IPS-NIHi11 (cell line): ENCODE measurements at regions not wholly inside any gene's neighbourhood (a gene's known extent, or its start where the extent isn't known, plus 50 kb on each side); places are given as distances from the start of the nearest gene placed in this dataset.

ENCODE experiments used
- DNase-seq: peaks from one replicate; pipeline ENCODE4 v3.0.0; 2012; ENCODE audit warnings: mixed read lengths, low spot score

- DNase-seq = no peak
These were observed 851.3 kb upstream of the KCND2 start for GRCh38 chr7:119421657-119422056.

DNA sequence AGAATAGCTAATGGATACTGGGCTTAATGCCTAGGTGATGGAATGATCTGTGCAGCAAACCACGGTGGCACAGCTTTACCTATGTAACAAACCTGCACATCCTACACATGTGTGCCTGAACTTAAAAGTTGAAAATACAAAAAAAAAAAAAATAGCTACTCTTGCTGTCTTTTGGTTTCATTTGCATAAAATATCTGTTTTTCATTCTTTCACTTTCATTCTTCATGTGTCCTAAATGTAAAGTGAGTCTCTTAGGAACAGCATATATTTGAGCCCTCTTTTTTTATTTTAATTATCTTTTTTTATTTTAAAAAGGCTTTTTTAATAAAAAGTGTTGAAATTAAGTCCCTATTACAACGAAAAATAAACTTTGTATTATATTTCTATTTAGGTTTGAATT lies 836.1 kb upstream of the KCND2 start:
- no peak for DNase-seq

GRCh38 chr7:119438315-119438714 lies 834.7 kb upstream of the KCND2 start:
- DNase-seq = no peak

GRCh38 chr7:119439192-119439591 lies 833.8 kb upstream of the KCND2 start:
- DNase-seq = no peak

DNA sequence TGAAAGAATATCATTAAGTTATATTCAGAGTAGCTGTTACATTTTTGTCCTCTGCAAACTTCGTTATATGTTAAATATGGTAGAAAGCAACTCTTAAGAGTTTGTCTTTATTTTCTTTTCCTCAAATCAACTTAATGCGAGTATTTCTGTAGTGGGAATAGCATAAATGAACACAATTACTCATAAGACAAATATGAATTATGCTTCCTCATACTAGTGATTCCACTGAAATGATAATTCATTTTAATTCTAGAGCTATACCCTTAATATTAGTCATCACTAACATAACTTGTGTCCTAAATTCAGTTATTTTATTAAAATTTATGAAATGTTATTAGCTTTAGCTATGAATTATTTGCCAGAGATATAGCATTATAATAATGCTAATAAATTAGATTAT lies 820.6 kb upstream of the KCND2 start:
- DNase-seq = no peak

- DNase-seq = no peak
These were observed 807.1 kb upstream of the KCND2 start for GRCh38 chr7:119465798-119466305.

DNA sequence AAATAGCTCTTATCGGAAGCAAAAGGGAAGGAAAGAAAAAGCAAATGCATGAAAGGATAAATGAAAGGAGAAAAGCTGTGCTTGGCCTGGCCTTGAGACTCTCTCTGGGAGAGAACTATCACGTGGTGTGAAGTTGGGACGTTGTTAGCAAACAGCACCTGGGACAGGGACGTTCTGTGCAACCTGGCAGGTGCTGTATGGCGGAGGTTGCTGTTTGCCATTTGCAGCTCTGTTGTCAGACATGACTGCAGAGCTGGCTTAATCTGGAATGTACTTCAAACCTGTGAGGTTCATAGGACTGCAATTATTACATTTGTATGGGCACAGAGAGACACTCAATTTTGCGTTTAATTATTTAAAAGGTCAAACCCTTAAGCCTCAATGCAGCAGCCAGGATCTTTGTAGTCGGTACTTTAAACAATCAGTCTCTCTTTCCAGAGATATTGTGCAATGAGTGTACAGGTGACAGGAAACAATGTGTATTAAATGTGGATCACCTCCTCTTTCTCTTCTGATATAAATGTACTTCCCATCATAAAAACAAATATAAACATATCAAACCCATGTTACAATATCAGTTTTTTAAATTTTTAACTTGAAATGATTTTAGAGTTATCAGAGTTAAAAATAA lies 800.5 kb upstream of the KCND2 start:
- peak; percentile 12 for DNase-seq

GRCh38 chr7:119482209-119482608 lies 790.8 kb upstream of the KCND2 start:
- peak; percentile 62 for DNase-seq

DNA sequence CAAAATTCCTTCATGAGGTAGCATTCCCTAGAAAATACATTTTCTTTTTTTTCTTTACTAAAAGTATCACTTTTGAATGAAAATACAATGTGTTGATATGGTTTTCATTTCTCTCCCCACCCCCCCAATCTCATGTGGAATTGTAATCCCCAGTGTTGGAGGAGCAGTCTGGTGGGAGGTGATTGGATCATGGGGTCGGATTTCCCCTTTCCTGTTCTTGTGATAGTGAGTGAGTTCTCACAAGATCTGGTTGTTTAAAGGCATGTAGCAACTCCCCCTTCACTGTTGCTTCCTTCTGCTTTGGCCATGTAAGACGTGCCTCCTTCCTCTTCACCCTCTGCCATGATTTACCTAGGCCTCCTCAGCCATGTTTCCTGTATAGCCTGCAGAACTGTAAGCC lies 790.3 kb upstream of the KCND2 start:
- DNase-seq = no peak

DNA sequence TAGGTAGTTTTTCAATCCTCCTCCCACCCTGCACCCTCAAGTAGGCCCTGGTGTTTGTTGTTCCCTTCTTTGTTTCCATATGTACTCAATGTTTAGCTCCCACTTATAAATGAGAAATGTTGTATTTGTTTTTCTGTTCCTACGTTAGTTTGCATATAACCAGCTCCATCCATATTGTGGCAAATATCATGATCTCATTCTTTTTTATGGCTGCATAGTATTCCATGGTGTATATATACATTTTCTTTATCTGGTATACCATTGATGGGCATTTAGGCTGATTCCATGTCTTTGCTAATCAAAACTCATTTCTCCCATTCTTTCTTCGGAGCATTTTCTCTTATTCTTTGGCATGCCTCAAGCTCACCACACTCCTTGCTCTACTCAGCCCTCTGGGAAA lies 789.6 kb upstream of the KCND2 start:
- no peak for DNase-seq

- DNase-seq = no peak
These were observed 758.6 kb upstream of the KCND2 start for GRCh38 chr7:119514326-119514725.

DNA sequence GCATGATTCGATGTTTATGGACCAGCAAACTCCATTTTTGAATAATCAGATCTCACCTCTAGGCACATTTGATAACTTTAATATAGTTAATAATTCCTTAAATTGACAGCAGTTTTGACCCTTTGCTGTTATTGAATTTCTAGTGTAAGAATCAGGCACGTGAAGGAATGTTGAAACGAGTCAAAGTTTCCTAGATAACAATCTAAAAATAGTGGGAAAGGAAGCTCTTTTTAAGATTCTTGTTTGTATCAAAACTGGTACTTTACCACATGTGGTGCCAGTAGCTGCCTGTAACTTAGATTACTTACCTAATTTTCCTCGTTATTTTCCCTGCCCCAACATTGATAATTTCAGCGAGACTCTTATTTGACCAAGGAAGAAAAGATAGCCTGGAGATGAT lies 757.8 kb upstream of the KCND2 start:
- DNase-seq = no peak

DNA sequence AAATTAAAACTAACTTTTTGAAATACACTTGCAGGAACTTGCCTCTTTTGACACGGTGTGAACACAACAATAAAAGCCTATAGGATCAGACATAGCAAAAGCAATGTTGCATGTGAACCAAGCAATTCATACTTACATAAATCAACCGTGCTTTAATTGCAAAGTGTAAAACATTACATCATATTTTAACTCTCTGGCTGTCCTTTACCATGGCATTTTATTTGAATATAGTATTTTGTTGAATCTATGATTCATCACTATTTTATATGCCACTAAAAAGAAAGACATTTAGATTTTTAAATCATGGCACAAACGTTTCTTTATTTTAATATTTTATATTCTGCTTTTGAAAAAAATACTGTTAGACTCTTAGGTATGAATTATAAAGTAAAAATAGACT lies 757.0 kb upstream of the KCND2 start:
- no peak for DNase-seq

DNA sequence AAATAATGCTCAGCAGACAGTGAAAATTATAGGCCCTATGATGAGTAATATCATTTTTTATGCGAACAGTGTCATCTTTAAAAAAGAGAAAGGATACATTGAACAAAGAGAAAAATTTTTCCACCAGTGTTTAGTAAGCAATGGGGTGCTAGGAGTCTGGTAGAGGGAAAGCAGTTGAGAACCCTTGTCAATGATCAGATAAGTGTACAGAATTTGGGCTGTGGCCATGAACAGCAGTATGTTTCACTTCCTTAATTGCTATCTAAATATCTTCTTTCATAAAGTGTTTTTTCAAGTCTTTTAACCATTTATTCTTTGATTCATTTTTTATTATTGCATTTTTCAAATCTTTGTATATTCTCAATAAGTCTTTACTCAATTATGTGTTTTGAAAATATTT lies 750.7 kb upstream of the KCND2 start:
- no peak for DNase-seq

- no peak for DNase-seq
These were observed 750.3 kb upstream of the KCND2 start for GRCh38 chr7:119522698-119523097.

- no peak for DNase-seq
These were observed 727.9 kb upstream of the KCND2 start for GRCh38 chr7:119545118-119545517.

DNA sequence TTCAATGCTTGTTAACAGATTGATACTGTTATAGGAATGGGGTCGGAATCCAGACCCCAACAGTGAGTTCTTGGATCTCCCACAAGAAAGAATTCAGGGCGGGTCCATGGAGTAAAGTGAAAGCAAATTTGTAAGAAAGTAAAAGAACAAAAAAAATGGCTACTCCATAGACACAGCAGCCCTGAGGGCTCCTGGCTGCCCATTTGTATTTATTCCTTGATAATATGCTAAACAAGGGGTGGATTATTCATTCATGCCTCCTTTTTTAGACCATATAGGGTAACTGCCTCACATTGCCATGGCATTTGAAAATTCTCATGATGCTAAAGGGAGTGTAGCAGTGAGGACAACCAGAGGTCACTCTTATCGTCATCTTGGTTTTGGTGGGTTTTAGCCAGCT lies 717.2 kb upstream of the KCND2 start:
- no peak for DNase-seq

- DNase-seq = no peak
These were observed 716.5 kb upstream of the KCND2 start for GRCh38 chr7:119556436-119556835.

DNA sequence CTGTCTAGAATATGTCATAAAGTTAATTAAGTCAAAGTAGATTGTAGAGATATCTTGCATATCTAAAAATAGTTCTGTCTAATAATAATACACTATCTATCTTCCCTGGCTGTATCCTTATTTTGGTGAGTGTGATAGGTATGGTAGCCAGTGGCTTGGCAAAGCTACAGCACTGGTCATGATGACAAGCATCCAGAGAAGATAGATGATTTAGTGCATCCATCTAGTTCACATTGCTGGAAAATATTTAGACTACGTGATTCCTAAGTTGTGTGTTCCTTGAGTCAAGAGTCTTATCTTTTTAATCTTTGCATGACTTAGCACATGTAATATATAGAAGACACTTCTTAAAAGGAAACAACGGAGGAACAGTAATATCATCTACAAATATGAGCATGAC lies 711.2 kb upstream of the KCND2 start:
- no peak for DNase-seq

DNA sequence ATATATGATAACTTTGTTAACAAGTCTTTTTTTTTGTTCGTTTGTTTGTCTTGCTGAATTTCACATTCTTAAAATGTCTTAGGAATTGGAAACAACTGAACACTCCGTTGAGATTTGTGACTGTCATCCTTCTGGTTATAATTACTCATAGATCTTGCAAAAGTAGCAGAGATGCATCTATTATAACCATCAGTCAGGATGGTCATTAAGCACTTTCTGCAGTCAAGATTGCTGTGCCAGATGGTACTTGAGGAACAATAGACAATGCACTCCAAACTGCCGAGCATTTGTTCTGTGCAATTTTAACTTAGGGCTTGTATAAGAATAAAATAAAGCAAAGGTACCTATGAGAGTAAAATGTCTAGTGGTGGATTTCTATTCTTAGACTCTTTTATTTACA lies 710.1 kb upstream of the KCND2 start:
- no peak for DNase-seq

- DNase-seq = no peak
These were observed 701.3 kb upstream of the KCND2 start for GRCh38 chr7:119571666-119572065.

- no peak for DNase-seq
These were observed 700.8 kb upstream of the KCND2 start for GRCh38 chr7:119572132-119572531.

- DNase-seq = no peak
These were observed 700.4 kb upstream of the KCND2 start for GRCh38 chr7:119572541-119572940.

GRCh38 chr7:119578116-119578515 lies 694.9 kb upstream of the KCND2 start:
- no peak for DNase-seq

DNA sequence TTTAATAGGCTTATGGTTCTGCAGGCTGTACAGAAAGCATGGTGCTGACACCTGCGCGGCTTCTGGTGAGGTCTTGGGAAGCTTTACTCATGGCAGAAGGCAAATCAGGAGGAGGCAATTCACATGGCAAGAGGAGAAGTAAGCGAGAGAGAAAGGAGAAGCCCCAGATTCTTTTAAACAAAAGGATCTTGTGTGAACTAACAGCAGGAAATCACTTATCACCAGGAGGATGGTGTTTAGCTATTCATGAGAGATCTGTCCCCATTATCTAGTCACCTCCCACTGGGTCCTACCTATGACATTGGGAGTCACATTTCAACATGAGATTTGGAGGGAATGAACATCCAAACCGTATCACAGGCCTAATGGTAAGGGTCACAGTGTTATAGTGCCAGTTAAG lies 678.0 kb upstream of the KCND2 start:
- peak; percentile 20 for DNase-seq
